ENCODE measurements at regions not wholly inside any gene's neighbourhood (a gene's known extent, or its start where the extent isn't known, plus 50 kb on each side); places are given as distances from the start of the nearest gene placed in this dataset.
"Not testable (repeated sequence)": the region's sequence is repeated elsewhere in the genome, so short reads cannot be mapped to it uniquely, and the experiment has no call there.

GRCh38 chr10:55227967-55228366 is 426.9 kb upstream of the PCDH15 start:
- ATAC-seq (no peak), DNase-seq (no peak)
- intact Hi-C loops (cut with DNase I), result no loop called here

DNA sequence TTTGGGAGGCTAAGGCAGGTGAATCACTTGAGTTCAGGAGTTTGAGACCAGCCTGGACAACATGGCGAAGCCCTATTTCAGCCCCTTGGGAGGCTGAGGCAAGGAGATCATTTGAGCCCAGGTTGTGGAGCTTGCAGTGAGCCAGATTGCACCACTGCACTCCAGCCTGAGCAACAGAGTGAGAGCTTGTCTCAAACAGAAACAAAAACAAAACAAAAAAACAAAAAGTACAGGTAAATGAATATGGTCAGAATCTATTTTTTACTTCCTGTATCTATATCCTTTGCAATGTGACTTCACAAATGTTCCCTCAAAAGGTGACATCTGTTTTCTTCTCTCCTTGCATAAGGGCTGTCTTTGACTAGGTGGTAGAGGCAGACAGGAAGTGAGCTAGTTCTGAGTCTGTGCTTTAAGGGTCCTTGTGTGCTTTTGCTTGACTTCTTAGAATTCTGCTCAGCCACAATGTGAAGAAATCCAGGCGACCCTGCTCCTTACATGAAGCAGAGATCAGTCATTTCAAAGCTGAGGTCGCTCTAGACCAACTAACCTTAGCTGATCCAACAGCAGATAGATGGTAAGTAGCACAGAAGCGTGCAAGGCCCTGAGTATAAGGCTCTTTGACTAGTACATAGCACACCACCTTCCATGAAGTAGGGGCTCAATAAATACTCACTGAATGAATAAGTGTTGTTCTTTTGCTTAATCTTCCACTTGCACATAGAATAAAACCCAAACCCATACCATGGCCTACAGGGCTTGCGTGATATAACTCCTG is 423.2 kb upstream of the PCDH15 start:
- intact Hi-C loops (cut with DNase I), result no loop called here
- ATAC-seq (no peak), DNase-seq (no peak)

DNA sequence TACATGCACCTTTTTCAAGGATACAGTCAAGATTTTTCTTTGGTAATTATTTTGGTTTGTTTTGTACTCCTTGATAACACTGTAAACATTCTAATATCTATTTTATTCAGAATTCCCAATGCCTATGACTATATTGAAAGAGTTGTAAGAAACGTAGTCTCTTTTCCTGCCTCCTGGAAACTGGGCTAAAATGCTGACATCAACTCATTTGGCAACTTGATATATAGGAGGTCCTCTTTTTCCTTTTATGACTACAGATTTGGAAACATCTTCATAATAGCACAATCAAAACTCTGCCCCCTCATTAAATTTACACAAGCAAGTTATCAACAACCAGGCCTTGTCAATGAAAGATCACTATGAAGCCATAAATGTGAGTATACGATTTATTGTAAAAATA is 422.3 kb upstream of the PCDH15 start:
- ATAC-seq (no peak), DNase-seq (no peak)
- intact Hi-C loops (cut with DNase I), result no loop called here

DNA sequence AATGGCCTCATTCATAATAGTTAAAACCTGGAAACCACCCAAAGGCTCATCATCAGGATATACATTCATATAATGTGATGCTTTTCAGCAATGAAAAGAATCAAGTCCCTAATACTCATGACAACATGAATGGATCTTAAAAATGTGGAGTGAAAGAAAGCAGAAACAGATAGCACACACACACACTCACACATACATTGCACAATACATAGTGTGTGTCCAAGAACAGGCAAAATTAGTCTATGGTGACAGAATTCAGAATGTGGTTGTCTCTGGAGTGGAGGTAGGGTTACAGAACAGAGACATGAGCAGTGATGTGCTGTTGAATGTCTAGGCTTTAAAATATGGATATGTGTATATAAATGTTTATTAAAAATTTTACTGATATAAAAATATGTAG is 419.9 kb upstream of the PCDH15 start:
- DNase-seq (no peak), ATAC-seq (no peak)
- intact Hi-C loops (cut with DNase I), result no loop called here

GRCh38 chr10:55215699-55216098 is 414.7 kb upstream of the PCDH15 start:
- intact Hi-C loops (cut with DNase I), result no loop called here
- DNase-seq (no peak), ATAC-seq (no peak)

GRCh38 chr10:55214608-55215007 is 413.6 kb upstream of the PCDH15 start:
- intact Hi-C loops (cut with DNase I), result no loop called here
- no peak for ATAC-seq
- no peak for DNase-seq

GRCh38 chr10:55212051-55212450 is 411.0 kb upstream of the PCDH15 start:
- ATAC-seq (no peak), DNase-seq (no peak)
- intact Hi-C loops (cut with DNase I), result no loop called here

- no peak for ATAC-seq
- intact Hi-C loops (cut with DNase I), result no loop called here
These were observed 402.8 kb upstream of the PCDH15 start for GRCh38 chr10:55203874-55204273.

DNA sequence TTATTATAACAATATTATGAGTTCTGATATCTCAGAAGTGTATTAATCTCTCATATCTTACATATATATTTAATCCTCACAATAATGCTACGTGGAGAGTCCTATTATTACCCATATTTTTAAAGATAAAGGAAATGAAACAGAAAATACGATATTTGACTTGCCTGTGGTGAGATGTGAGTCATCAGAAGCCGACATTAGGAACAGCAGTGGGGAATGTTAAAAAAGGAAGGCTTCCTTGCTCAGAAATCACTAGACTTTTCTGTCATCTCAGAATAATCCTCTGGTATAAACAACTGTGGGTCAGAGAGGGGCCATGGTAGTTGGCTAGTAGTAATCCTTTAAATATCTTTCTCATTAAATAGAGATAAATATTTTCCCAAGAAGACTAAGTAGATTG is 402.3 kb upstream of the PCDH15 start:
- intact Hi-C loops (cut with DNase I), result no loop called here
- ATAC-seq, result no peak
- no peak for DNase-seq

More at GRCh38 chr10:55203874-55204273, 402.8 kb upstream of the PCDH15 start:
- DNase-seq, result no peak

DNA sequence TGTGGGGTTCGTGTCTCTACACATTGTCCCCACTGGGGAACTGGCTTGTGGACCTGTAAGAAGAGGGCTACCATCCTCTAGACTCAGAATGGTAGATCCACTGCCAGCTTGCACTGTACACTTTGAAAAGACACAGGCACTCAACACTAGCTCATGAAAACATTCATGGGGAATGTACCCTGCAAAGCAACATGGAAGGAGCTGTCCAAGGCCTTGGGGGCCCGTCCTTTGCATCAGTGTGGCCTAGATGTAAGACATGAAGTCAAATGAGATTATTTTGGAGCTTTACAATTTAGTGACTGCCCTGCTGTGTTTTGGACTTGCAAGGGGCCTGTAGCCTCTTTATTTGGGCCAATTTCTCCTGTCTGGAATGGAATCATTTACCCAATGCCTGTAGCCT is 399.0 kb upstream of the PCDH15 start:
- intact Hi-C loops (cut with DNase I), result no loop called here
- no peak for DNase-seq
- ATAC-seq, result no peak

GRCh38 chr10:55191236-55191860 is 390.3 kb upstream of the PCDH15 start:
- DNase-seq, result no peak
- ATAC-seq, result no peak
- intact Hi-C loops (cut with DNase I), result no loop called here

DNA sequence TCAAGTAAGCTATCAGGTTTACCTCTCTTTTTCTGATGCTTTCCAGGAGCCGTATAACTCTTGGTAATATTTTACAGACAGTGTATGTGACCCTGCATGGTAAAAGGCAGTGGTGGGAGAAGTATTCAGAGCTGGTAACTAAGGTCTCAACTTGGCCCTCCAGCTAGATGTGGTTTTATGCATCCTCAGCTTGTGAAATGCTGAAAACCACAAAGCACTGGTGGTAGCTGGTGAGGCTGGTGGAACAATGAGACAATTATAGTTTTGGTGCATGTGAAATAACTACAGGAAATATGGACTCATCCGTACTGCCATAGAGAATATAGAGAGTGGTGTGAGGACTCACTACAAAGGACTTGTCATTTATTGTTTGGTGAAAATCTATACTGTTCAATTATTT is 383.0 kb upstream of the PCDH15 start:
- DNase-seq, result no peak
- ATAC-seq, result no peak
- intact Hi-C loops (cut with DNase I), result no loop called here

DNA sequence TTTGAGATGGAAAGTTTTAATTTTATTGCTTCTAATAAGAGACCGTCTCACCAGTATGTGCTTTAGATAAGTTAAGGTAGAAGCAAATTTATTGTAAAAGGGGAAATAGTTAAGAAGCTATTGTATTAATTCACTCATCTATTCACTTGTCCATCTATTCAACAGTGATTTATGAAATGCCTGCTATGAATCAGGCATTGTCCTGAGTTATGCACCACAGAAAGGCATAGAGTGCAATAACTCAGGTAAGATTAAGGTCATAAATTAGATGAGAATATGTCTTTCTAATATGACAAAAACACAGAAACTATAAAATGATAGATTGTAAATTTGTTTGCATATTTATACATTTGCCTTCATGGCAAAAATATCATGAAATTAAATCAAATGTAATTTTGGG is 379.3 kb upstream of the PCDH15 start:
- no peak for DNase-seq
- no peak for ATAC-seq
- intact Hi-C loops (cut with DNase I), result no loop called here

DNA sequence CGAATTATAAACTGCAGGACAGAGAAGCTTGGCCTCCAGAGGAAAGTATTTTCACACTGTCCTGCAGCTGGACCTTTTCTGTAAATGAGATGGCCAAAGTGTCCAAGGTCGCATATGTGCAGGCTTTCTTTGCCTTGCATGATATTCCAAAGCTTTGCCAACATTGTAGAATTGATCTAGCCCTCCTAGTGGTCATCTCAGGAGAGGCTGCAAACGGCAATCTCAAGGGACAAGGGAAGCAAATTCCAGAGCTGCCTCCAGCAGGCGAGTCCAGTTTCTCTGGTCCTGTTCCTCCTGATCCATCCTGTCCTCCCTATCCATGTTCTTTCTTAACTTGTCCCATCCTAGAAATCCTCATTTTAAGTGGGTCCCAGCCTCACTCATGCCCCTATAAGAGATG is 373.4 kb upstream of the PCDH15 start:
- intact Hi-C loops (cut with DNase I), result no loop called here
- no peak for ATAC-seq

DNA sequence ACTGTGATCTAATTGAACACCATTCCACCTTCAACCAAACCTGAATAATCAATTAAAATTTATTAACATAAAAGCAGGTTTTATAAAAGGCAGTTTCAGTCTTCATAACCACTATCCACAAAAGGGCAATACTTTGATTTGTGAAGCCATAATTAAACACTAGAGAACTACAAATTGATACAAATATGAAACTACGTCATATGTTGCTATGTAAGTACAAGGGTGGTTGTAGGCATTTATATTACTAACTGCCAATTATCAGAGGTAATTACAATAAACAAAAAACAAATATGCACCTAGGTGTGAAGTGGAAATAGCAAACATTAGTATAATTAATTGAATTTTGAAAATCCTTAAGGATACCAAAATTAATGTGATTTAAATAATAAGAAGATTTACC is 368.5 kb upstream of the PCDH15 start:
- ATAC-seq (no peak), DNase-seq (no peak)
- intact Hi-C loops (cut with DNase I), result no loop called here

More for the DNA sequence above, 373.4 kb upstream of the PCDH15 start:
- no peak for DNase-seq

GRCh38 chr10:55168343-55168742 is 367.3 kb upstream of the PCDH15 start:
- no peak for DNase-seq
- intact Hi-C loops (cut with DNase I), result no loop called here
- ATAC-seq, result no peak

DNA sequence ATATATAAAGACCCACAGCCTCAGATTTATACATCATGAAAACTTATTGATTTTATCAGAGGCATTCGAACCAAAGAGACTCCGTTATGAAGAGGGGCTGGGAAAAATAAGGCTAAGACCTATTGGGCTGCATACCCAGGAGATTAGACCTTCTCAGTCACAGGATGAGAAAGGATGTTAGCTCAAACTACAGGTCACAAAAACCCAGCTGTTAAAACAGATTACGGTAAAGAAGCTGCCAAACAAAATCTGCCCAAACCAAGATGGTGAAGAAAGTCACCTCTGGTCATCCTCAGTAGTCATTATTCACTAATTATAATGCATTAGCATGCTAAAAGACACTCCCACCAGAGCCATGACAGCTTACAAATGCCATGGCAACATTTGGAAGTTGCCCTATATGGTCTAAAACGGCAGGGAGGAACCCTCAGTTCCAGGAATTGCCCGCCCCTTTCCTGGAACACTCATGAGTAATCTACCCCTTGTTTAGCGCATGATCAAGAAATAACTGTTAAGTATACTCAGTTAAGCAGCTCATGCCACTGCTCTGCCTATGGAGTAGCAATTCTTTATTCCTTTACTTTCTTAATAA is 362.5 kb upstream of the PCDH15 start:
- intact Hi-C loops (cut with DNase I), result no loop called here
- no peak for ATAC-seq
- peak; percentile 40 for DNase-seq

GRCh38 chr10:55162321-55162720 is 361.3 kb upstream of the PCDH15 start:
- intact Hi-C loops (cut with DNase I); ATAC-seq; DNase-seq: not testable (repeated sequence)

DNA sequence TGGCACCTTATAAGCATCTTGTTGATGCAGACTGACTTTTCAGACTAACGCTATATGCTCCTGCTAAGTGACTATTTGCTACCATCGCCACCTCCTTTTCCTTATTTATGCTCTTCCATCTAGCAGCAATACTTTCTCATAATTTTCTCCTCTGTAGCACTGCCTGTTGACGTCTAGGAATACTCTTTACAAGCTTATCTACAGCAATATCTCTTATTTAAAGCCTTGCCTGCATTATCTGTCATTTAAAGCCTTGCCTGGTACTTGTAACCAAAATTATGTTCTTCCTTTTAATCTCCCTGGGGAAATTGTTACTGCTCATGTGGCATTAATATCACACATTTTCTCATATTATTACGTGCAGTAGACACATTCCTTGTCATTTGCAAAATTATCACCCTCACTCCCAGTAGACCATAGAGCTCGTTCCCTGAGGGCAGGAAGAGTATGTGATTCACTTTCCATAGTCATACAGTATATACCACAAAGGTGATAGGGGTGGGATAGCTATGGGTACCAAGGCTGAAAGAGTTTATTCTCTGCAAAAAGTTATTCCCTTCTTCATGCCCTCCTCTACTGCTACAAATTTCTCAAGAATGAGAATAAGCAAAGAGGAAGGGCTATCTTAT is 359.7 kb upstream of the PCDH15 start:
- DNase-seq, result no peak
- intact Hi-C loops (cut with DNase I), result no loop called here
- ATAC-seq, result no peak

- DNase-seq (no peak), ATAC-seq (peak in 1 of 2 donors; percentile 27)
- intact Hi-C loops (cut with DNase I), result no loop called here
These were observed 357.6 kb upstream of the PCDH15 start for GRCh38 chr10:55158633-55159032.
